Smooth muscle cell (in vitro differentiated cells): ENCODE measurements at regions not wholly inside any gene's neighbourhood (a gene's known extent, or its start where the extent isn't known, plus 50 kb on each side); places are given as distances from the start of the nearest gene placed in this dataset.

Experiments
- DNase-seq: peaks from one replicate; lab custom pipeline; 2025; ENCODE audit not compliant: unreplicated experiment; lab: John Stamatoyannopoulos, UW
- H2AFZ ChIP-seq: fragments of 200-600 bp; sonication (generic); 2 replicates; pipeline ENCODE4 v1.6.0; 2016; ENCODE audit warnings: antibody characterized with exemption, low read depth, mild to moderate bottlenecking
- H3F3A ChIP-seq: fragments of 200-600 bp; sonication (generic); 2 replicates; pipeline ENCODE4 v1.6.0; 2017; ENCODE audit warnings: antibody characterized with exemption, low read depth
- H3K27ac ChIP-seq: fragments of 200-600 bp; sonication (generic); 2 replicates; pipeline ENCODE4 v1.5.1; 2016; ENCODE audit warnings: low read depth, mild to moderate bottlenecking
- H3K27me3 ChIP-seq: fragments of 200-600 bp; sonication (generic); 2 replicates; pipeline ENCODE4 v1.6.1; 2016; ENCODE audit warnings: low read depth, mild to moderate bottlenecking
- H3K36me3 ChIP-seq: fragments of 200-600 bp; sonication (generic); 2 replicates; pipeline ENCODE4 v1.5.1; 2016; ENCODE audit warnings: low read depth
- H3K4me1 ChIP-seq: fragments of 200-600 bp; sonication (generic); 2 replicates; pipeline ENCODE4 v1.5.1; 2016; ENCODE audit warnings: low read depth
- H3K4me2 ChIP-seq: fragments of 200-600 bp; sonication (generic); 2 replicates; pipeline ENCODE4 v1.6.0; 2016; ENCODE audit warnings: mild to moderate bottlenecking
- H3K4me3 ChIP-seq: fragments of 200-600 bp; sonication (generic); 2 replicates; pipeline ENCODE4 v1.5.1; 2016; ENCODE audit warnings: mild to moderate bottlenecking
- H3K79me2 ChIP-seq: fragments of 200-600 bp; sonication (generic); 2 replicates; pipeline ENCODE4 v1.6.0; 2016; ENCODE audit warnings: low read depth, mild to moderate bottlenecking
- H3K9ac ChIP-seq: fragments of 200-600 bp; sonication (generic); 2 replicates; pipeline ENCODE4 v1.6.0; 2016; ENCODE audit warnings: low read depth
- H3K9me3 ChIP-seq: fragments of 200-600 bp; sonication (generic); replicated peaks from 2 replicates; pipeline ENCODE4 v1.5.1; 2016; ENCODE audit warnings: low read depth
- H4K20me1 ChIP-seq: fragments of 200-600 bp; sonication (generic); 2 replicates; pipeline ENCODE4 v1.6.0; 2016; ENCODE audit warnings: low read depth
- CTCF ChIP-seq: fragments of 200-600 bp; sonication (generic); IDR thresholded peaks from 2 replicates; pipeline ENCODE4 v1.5.1; 2017; ENCODE audit warnings: borderline replicate concordance, mild to moderate bottlenecking, antibody characterized with exemption; ENCODE audit not compliant: insufficient read depth, poor library complexity, severe bottlenecking
- WGBS: methylation state at CpG from one replicate; pipeline ENCODE4 v1.1.7; 2016; ENCODE audit warnings: low lambda C conversion rate; 5-methylcytosine and 5-hydroxymethylcytosine counted together

GRCh38 chr5:106202035-106202434, 1468.7 kb downstream of the EFNA5 start:
- no peaks in the 10 kb centered on the region for H3K9me3 ChIP-seq
- no peak overlapping the region for H3K9ac ChIP-seq
- H3K79me2 ChIP-seq, result no peaks in the 10 kb centered on the region
- no peaks in the 10 kb centered on the region for H3K27me3 ChIP-seq
- no peaks in the 10 kb centered on the region for H4K20me1 ChIP-seq
- H2AFZ ChIP-seq, result no peak overlapping the region
- DNase-seq, result no peak
- H3K4me2 ChIP-seq, result no peak overlapping the region
- TF ChIP-seq CTCF, result no peak
- 100% methylated on average over 2 of the region's 2 CpGs for WGBS
- H3K27ac ChIP-seq, result no peak overlapping the region
- no peak overlapping the region for H3K4me3 ChIP-seq
- no peaks in the 10 kb centered on the region for H3F3A ChIP-seq
- H3K4me1 ChIP-seq, result no peaks in the 10 kb centered on the region
- H3K36me3 ChIP-seq, result no peaks in the 10 kb centered on the region

GRCh38 chr5:106200971-106201370, 1469.8 kb downstream of the EFNA5 start:
- no peak for TF ChIP-seq CTCF
- DNase-seq, result no peak
- WGBS, result 97% methylated on average over 4 of the region's 4 CpGs
- Histone ChIP-seq H3K9ac (no peak overlapping the region), H3K27ac (no peak overlapping the region), H3K79me2 (no peaks in the 10 kb centered on the region), H2AFZ (no peak overlapping the region), H3K4me2 (no peak overlapping the region), H3K9me3 (no peaks in the 10 kb centered on the region), H3K4me1 (no peaks in the 10 kb centered on the region), H3K27me3 (no peaks in the 10 kb centered on the region), H3K36me3 (no peaks in the 10 kb centered on the region), H4K20me1 (no peaks in the 10 kb centered on the region), H3F3A (no peaks in the 10 kb centered on the region), H3K4me3 (no peak overlapping the region)

GRCh38 chr5:106195679-106196474, 1474.9 kb downstream of the EFNA5 start:
- no peak for DNase-seq
- H3K27ac ChIP-seq, result no peak overlapping the region
- H2AFZ ChIP-seq, result no peak overlapping the region
- H3K27me3 ChIP-seq, result no peaks in the 10 kb centered on the region
- no peak overlapping the region for H3K4me3 ChIP-seq
- no peaks in the 10 kb centered on the region for H3K4me1 ChIP-seq
- 80% methylated on average over 5 of the region's 5 CpGs for WGBS
- no peaks in the 10 kb centered on the region for H3K79me2 ChIP-seq
- H3K9me3 ChIP-seq, result no peaks in the 10 kb centered on the region
- H3F3A ChIP-seq, result no peaks in the 10 kb centered on the region
- no peak overlapping the region for H3K9ac ChIP-seq
- no peaks in the 10 kb centered on the region for H4K20me1 ChIP-seq
- H3K36me3 ChIP-seq, result no peaks in the 10 kb centered on the region
- no peak overlapping the region for H3K4me2 ChIP-seq
- no peak for TF ChIP-seq CTCF
